ENCODE measurements at regions not wholly inside any gene's neighbourhood (a gene's known extent, or its start where the extent isn't known, plus 50 kb on each side); places are given as distances from the start of the nearest gene placed in this dataset.

- Histone ChIP-seq H3K9me3 (ENCODE audit: control extremely low read depth in 1 of 5, control insufficient read depth in 4 of 5, insufficient read depth in 2 of 5, low read depth in 1 of 5, low read length in 4 of 5) (no peaks in the 10 kb centered on the region), H3K4me1 (ENCODE audit: control extremely low read depth in 1 of 4, control insufficient read depth in 4 of 4, insufficient read depth in 4 of 4, low read length in 3 of 4) (no peaks in the 10 kb centered on the region), H3K27me3 (replicated peaks in 2 of 5; ENCODE audit: control insufficient read depth in 4 of 5, insufficient read depth in 5 of 5, low read length in 4 of 5) (no peaks in the 10 kb centered on the region), H3K4me3 (ENCODE audit: control insufficient read depth in 1 of 7, extremely low read depth in 1 of 7, insufficient read depth in 4 of 7, low read depth in 2 of 7, low read length in 6 of 7) (no peak overlapping the region), H3K27ac (ENCODE audit: insufficient read depth in 1 of 2, low read depth in 1 of 2, low read length in 2 of 2, poor library complexity in 1 of 2, severe bottlenecking in 2 of 2) (no peak overlapping the region), H3K36me3 (ENCODE audit: control insufficient read depth in 4 of 4, insufficient read depth in 4 of 4, low read length in 3 of 4) (no peaks in the 10 kb centered on the region)
- POLR2A ChIA-PET, result no interaction called here
- 78% methylated on average over 4 of the region's 4 CpGs for WGBS (ENCODE audit: insufficient coverage)
- CTCF ChIA-PET, result no interaction called here
- DNase-seq, result no peak
These were observed 142.0 kb downstream of the SOX3 start for GRCh38 chrX:140362861-140363260.

DNA sequence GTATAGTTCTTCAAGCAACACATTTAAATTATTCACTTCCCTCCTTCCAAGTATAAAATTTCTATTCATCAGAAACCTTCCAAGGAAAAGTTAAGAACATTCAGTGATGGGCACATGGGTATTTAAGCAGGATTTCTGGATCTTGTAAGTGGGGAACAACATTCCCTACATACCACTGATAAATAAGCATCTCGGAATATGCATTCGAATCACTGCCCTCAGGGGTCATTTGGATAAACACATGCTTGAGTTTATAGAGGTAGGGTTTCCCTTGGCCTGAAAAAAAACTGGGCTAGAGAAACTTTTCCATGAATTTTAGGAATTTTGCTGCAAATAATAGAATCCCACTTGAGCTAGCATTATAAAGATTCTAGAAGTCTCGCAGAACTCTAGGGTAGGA is 143.9 kb downstream of the SOX3 start:
- no peak overlapping the region for H3K27ac ChIP-seq (ENCODE audit: insufficient read depth in 1 of 2, low read depth in 1 of 2, low read length in 2 of 2, poor library complexity in 1 of 2, severe bottlenecking in 2 of 2)
- 60% methylated on average over 1 of the region's 3 CpGs for WGBS (ENCODE audit: insufficient coverage)
- no peaks in the 10 kb centered on the region for H3K9me3 ChIP-seq (ENCODE audit: control extremely low read depth in 1 of 5, control insufficient read depth in 4 of 5, insufficient read depth in 2 of 5, low read depth in 1 of 5, low read length in 4 of 5)
- H3K27me3 ChIP-seq (replicated peaks in 2 of 5; ENCODE audit: control insufficient read depth in 4 of 5, insufficient read depth in 5 of 5, low read length in 4 of 5), result no peaks in the 10 kb centered on the region
- H3K4me3 ChIP-seq (ENCODE audit: control insufficient read depth in 1 of 7, extremely low read depth in 1 of 7, insufficient read depth in 4 of 7, low read depth in 2 of 7, low read length in 6 of 7), result no peak overlapping the region
- no peaks in the 10 kb centered on the region for H3K4me1 ChIP-seq (ENCODE audit: control extremely low read depth in 1 of 4, control insufficient read depth in 4 of 4, insufficient read depth in 4 of 4, low read length in 3 of 4)
- DNase-seq, result no peak
- CTCF ChIA-PET, result no interaction called here
- H3K36me3 ChIP-seq (ENCODE audit: control insufficient read depth in 4 of 4, insufficient read depth in 4 of 4, low read length in 3 of 4), result no peaks in the 10 kb centered on the region
- POLR2A ChIA-PET, result no interaction called here

GRCh38 chrX:140360284-140360683 is 144.6 kb downstream of the SOX3 start:
- Histone ChIP-seq H3K27ac (ENCODE audit: insufficient read depth in 1 of 2, low read depth in 1 of 2, low read length in 2 of 2, poor library complexity in 1 of 2, severe bottlenecking in 2 of 2) (no peak overlapping the region), H3K4me1 (ENCODE audit: control extremely low read depth in 1 of 4, control insufficient read depth in 4 of 4, insufficient read depth in 4 of 4, low read length in 3 of 4) (no peaks in the 10 kb centered on the region), H3K36me3 (ENCODE audit: control insufficient read depth in 4 of 4, insufficient read depth in 4 of 4, low read length in 3 of 4) (no peaks in the 10 kb centered on the region), H3K4me3 (ENCODE audit: control insufficient read depth in 1 of 7, extremely low read depth in 1 of 7, insufficient read depth in 4 of 7, low read depth in 2 of 7, low read length in 6 of 7) (no peak overlapping the region), H3K9me3 (ENCODE audit: control extremely low read depth in 1 of 5, control insufficient read depth in 4 of 5, insufficient read depth in 2 of 5, low read depth in 1 of 5, low read length in 4 of 5) (no peaks in the 10 kb centered on the region), H3K27me3 (replicated peaks in 2 of 5; ENCODE audit: control insufficient read depth in 4 of 5, insufficient read depth in 5 of 5, low read length in 4 of 5) (no peaks in the 10 kb centered on the region)
- no peak for DNase-seq
- ChIA-PET CTCF (no interaction called here), POLR2A (no interaction called here)
- 63% methylated on average over 4 of the region's 5 CpGs for WGBS (ENCODE audit: insufficient coverage)

DNA sequence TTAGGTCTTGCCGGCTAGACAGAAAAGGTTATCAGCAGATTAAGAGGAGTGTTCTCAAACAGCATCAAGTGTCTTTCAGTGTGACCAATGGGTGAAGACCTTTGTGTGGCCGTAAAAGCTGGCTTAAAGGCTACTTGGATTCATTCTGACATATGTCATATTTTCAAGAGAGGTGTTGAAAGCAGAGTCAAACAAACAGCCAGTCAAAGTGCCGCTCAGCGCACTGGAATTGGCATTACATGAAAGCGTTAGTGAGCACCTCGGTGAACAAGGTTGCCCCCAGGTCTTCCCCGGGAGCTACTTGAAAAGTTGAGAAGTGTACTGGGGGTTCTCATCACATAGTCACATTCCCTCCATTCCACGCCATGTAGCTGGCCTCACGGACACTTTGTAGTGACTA is 148.9 kb downstream of the SOX3 start:
- no peaks in the 10 kb centered on the region for H3K27me3 ChIP-seq (replicated peaks in 2 of 5; ENCODE audit: control insufficient read depth in 4 of 5, insufficient read depth in 5 of 5, low read length in 4 of 5)
- no peaks in the 10 kb centered on the region for H3K36me3 ChIP-seq (ENCODE audit: control insufficient read depth in 4 of 4, insufficient read depth in 4 of 4, low read length in 3 of 4)
- POLR2A ChIA-PET, result no interaction called here
- H3K27ac ChIP-seq (ENCODE audit: insufficient read depth in 1 of 2, low read depth in 1 of 2, low read length in 2 of 2, poor library complexity in 1 of 2, severe bottlenecking in 2 of 2), result no peak overlapping the region
- DNase-seq, result no peak
- 71% methylated on average over 7 of the region's 9 CpGs for WGBS (ENCODE audit: insufficient coverage)
- CTCF ChIA-PET, result no interaction called here
- H3K4me1 ChIP-seq (ENCODE audit: control extremely low read depth in 1 of 4, control insufficient read depth in 4 of 4, insufficient read depth in 4 of 4, low read length in 3 of 4), result no peaks in the 10 kb centered on the region
- no peak overlapping the region for H3K4me3 ChIP-seq (ENCODE audit: control insufficient read depth in 1 of 7, extremely low read depth in 1 of 7, insufficient read depth in 4 of 7, low read depth in 2 of 7, low read length in 6 of 7)
- H3K9me3 ChIP-seq (ENCODE audit: control extremely low read depth in 1 of 5, control insufficient read depth in 4 of 5, insufficient read depth in 2 of 5, low read depth in 1 of 5, low read length in 4 of 5), result no peaks in the 10 kb centered on the region

GRCh38 chrX:140355429-140355828 is 149.4 kb downstream of the SOX3 start:
- H3K27me3 ChIP-seq (replicated peaks in 2 of 5; ENCODE audit: control insufficient read depth in 4 of 5, insufficient read depth in 5 of 5, low read length in 4 of 5), result no peaks in the 10 kb centered on the region

GRCh38 chrX:140354431-140355120 is 150.3 kb downstream of the SOX3 start:
- DNase-seq, result no peak
- H3K27me3 ChIP-seq (replicated peaks in 2 of 5; ENCODE audit: control insufficient read depth in 4 of 5, insufficient read depth in 5 of 5, low read length in 4 of 5), result no peaks in the 10 kb centered on the region
- ChIA-PET CTCF (no interaction called here), POLR2A (no interaction called here)
- no peaks in the 10 kb centered on the region for H3K9me3 ChIP-seq (ENCODE audit: control extremely low read depth in 1 of 5, control insufficient read depth in 4 of 5, insufficient read depth in 2 of 5, low read depth in 1 of 5, low read length in 4 of 5)
- no peaks in the 10 kb centered on the region for H3K4me1 ChIP-seq (ENCODE audit: control extremely low read depth in 1 of 4, control insufficient read depth in 4 of 4, insufficient read depth in 4 of 4, low read length in 3 of 4)
- no peak overlapping the region for H3K27ac ChIP-seq (ENCODE audit: insufficient read depth in 1 of 2, low read depth in 1 of 2, low read length in 2 of 2, poor library complexity in 1 of 2, severe bottlenecking in 2 of 2)
- 14% methylated on average over 1 of the region's 3 CpGs for WGBS (ENCODE audit: insufficient coverage)
- no peaks in the 10 kb centered on the region for H3K36me3 ChIP-seq (ENCODE audit: control insufficient read depth in 4 of 4, insufficient read depth in 4 of 4, low read length in 3 of 4)
- H3K4me3 ChIP-seq (ENCODE audit: control insufficient read depth in 1 of 7, extremely low read depth in 1 of 7, insufficient read depth in 4 of 7, low read depth in 2 of 7, low read length in 6 of 7), result no peak overlapping the region

More at GRCh38 chrX:140355429-140355828, 149.4 kb downstream of the SOX3 start:
- CTCF ChIA-PET, result no interaction called here
- Histone ChIP-seq H3K27ac (ENCODE audit: insufficient read depth in 1 of 2, low read depth in 1 of 2, low read length in 2 of 2, poor library complexity in 1 of 2, severe bottlenecking in 2 of 2) (no peak overlapping the region), H3K4me3 (ENCODE audit: control insufficient read depth in 1 of 7, extremely low read depth in 1 of 7, insufficient read depth in 4 of 7, low read depth in 2 of 7, low read length in 6 of 7) (no peak overlapping the region), H3K4me1 (ENCODE audit: control extremely low read depth in 1 of 4, control insufficient read depth in 4 of 4, insufficient read depth in 4 of 4, low read length in 3 of 4) (no peaks in the 10 kb centered on the region), H3K36me3 (ENCODE audit: control insufficient read depth in 4 of 4, insufficient read depth in 4 of 4, low read length in 3 of 4) (no peaks in the 10 kb centered on the region), H3K9me3 (ENCODE audit: control extremely low read depth in 1 of 5, control insufficient read depth in 4 of 5, insufficient read depth in 2 of 5, low read depth in 1 of 5, low read length in 4 of 5) (no peaks in the 10 kb centered on the region)
- POLR2A ChIA-PET, result no interaction called here
- no peak for DNase-seq
- 82% methylated on average over 5 of the region's 6 CpGs for WGBS (ENCODE audit: insufficient coverage)

DNA sequence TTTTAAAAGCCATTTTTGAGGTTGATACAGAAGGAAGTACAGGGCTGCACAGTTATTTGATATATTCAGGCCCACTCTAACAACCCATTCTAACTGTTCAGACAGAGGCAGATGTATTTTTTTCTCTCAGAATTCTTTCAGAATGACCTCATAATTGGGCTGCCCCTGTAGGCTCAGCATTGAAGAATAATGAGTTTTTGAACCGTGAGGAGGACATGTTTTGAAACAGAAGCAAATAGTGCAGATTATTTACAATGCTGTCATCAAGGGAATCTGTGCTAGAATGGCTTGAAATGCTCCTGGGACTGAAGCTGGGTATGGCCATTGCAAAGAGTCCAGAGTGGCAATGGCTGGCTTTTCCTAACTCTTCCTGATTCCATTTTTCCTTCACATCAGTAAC is 158.1 kb downstream of the SOX3 start:
- H3K27ac ChIP-seq (ENCODE audit: insufficient read depth in 1 of 2, low read depth in 1 of 2, low read length in 2 of 2, poor library complexity in 1 of 2, severe bottlenecking in 2 of 2), result no peak overlapping the region
- CTCF ChIA-PET, result no interaction called here

More for the DNA sequence above, 158.1 kb downstream of the SOX3 start:
- no peak for DNase-seq
- no peak overlapping the region for H3K4me3 ChIP-seq (ENCODE audit: control insufficient read depth in 1 of 7, extremely low read depth in 1 of 7, insufficient read depth in 4 of 7, low read depth in 2 of 7, low read length in 6 of 7)
- no peaks in the 10 kb centered on the region for H3K9me3 ChIP-seq (ENCODE audit: control extremely low read depth in 1 of 5, control insufficient read depth in 4 of 5, insufficient read depth in 2 of 5, low read depth in 1 of 5, low read length in 4 of 5)
- 57% methylated on average over 1 of the region's 1 CpG for WGBS (ENCODE audit: insufficient coverage)
- no peaks in the 10 kb centered on the region for H3K36me3 ChIP-seq (ENCODE audit: control insufficient read depth in 4 of 4, insufficient read depth in 4 of 4, low read length in 3 of 4)
- H3K27me3 ChIP-seq (replicated peaks in 2 of 5; ENCODE audit: control insufficient read depth in 4 of 5, insufficient read depth in 5 of 5, low read length in 4 of 5), result peaks cover 0 to 2% (median 0%) of the 10 kb centered on the region in 5 experiments
- no peaks in the 10 kb centered on the region for H3K4me1 ChIP-seq (ENCODE audit: control extremely low read depth in 1 of 4, control insufficient read depth in 4 of 4, insufficient read depth in 4 of 4, low read length in 3 of 4)
- POLR2A ChIA-PET, result no interaction called here

All from common myeloid progenitor, CD34-positive (primary cell).